DOHH2 (cell line): ENCODE measurements at regions not wholly inside any gene's neighbourhood (a gene's known extent, or its start where the extent isn't known, plus 50 kb on each side); places are given as distances from the start of the nearest gene placed in this dataset.

Experiments
- H3F3A ChIP-seq: fragments of 200-600 bp; sonication (generic), shearing (Covaris generic); 2 replicates; pipeline ENCODE4 v1.6.0; 2016; ENCODE audit warnings: antibody characterized with exemption, mild to moderate bottlenecking; ENCODE audit not compliant: control insufficient read depth, insufficient read depth
- H3K27ac ChIP-seq: fragments of 200-600 bp; sonication (generic); 2 replicates; pipeline ENCODE4 v1.5.1; 2014; ENCODE audit warnings: low read depth, mild to moderate bottlenecking, low read length, moderate library complexity
- H3K27me3 ChIP-seq: fragments of 200-600 bp; sonication (generic); 2 replicates; pipeline ENCODE4 v1.6.1; 2014; ENCODE audit warnings: mild to moderate bottlenecking, low read length, mixed read lengths; ENCODE audit not compliant: control insufficient read depth
- H3K36me3 ChIP-seq: fragments of 200-600 bp; sonication (generic); 2 replicates; pipeline ENCODE4 v1.6.1; 2014; ENCODE audit warnings: mild to moderate bottlenecking, low read length, moderate library complexity, mixed read lengths; ENCODE audit not compliant: control insufficient read depth
- H3K4me1 ChIP-seq: fragments of 200-600 bp; sonication (generic); 2 replicates; pipeline ENCODE4 v1.6.1; 2014; ENCODE audit warnings: mild to moderate bottlenecking, low read length, mixed read lengths; ENCODE audit not compliant: control insufficient read depth
- H3K4me2 ChIP-seq: fragments of 200-600 bp; sonication (generic); 2 replicates; pipeline ENCODE4 v1.6.0; 2014; ENCODE audit warnings: mild to moderate bottlenecking, low read length, moderate library complexity
- H3K4me3 ChIP-seq: fragments of 200-600 bp; sonication (generic); 2 replicates; pipeline ENCODE4 v1.5.1; 2014; ENCODE audit warnings: mild to moderate bottlenecking, low read length, mixed read lengths
- H3K79me2 ChIP-seq: fragments of 200-600 bp; sonication (generic); 2 replicates; pipeline ENCODE4 v1.6.1; 2014; ENCODE audit warnings: mild to moderate bottlenecking, low read length, mixed read lengths; ENCODE audit not compliant: control insufficient read depth
- H3K9me2 ChIP-seq: fragments of 200-600 bp; sonication (generic); replicated peaks from 2 replicates; pipeline ENCODE4 v1.6.1; 2014; ENCODE audit warnings: mild to moderate bottlenecking, low read length, mixed read lengths; ENCODE audit not compliant: control insufficient read depth
- H3K9me3 ChIP-seq: fragments of 200-600 bp; sonication (generic); 2 replicates; pipeline ENCODE4 v1.6.1; 2014; ENCODE audit warnings: antibody characterized with exemption, low read length, mixed read lengths; ENCODE audit not compliant: control insufficient read depth, insufficient read depth
- H4K20me1 ChIP-seq: fragments of 200-600 bp; sonication (generic); 2 replicates; pipeline ENCODE4 v1.6.0; 2014; ENCODE audit warnings: low read depth, mild to moderate bottlenecking, antibody characterized with exemption, low read length, moderate library complexity; ENCODE audit not compliant: control insufficient read depth, insufficient read depth
- CTCF ChIP-seq: fragments of 200-600 bp; sonication (generic); IDR thresholded peaks from one replicate; pipeline ENCODE4 v1.5.1; 2014; ENCODE audit warnings: antibody characterized with exemption, mild to moderate bottlenecking, low read depth, low read length; ENCODE audit not compliant: poor library complexity, severe bottlenecking
- EZH2phosphoT487 ChIP-seq: fragments of 200-600 bp; sonication (generic); IDR thresholded peaks from 2 replicates; pipeline ENCODE4 v1.6.1; 2017; ENCODE audit warnings: borderline replicate concordance, mild to moderate bottlenecking, antibody characterized with exemption, low read length, moderate library complexity, mixed read lengths

DNA sequence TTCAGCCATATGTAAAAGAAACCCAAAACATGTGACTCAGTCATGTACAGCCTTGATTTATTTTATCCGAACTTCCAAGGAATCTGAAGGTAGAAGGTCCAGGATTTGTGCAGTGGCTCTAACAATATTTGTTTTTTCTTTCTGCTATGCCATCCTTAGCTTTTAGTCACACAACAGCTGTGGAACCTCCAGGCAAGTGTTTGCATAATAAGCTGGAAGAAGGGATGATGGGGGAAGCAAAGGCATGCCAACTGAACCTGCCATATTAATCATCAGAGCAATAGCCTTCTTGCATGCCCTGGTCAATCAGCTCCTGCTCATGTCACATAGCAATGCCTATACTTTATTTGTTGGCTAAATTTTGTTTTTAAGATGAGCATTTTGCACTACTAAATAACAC lies 444.7 kb upstream of the ARPP21 start:
- H3K79me2 ChIP-seq, result no peaks in the 10 kb centered on the region
- no peaks in the 10 kb centered on the region for H3K4me1 ChIP-seq
- no peak overlapping the region for H3K4me3 ChIP-seq
- no peaks in the 10 kb centered on the region for H4K20me1 ChIP-seq
- no peak overlapping the region for H3K27ac ChIP-seq
- no peaks in the 10 kb centered on the region for H3K27me3 ChIP-seq
- no peaks in the 10 kb centered on the region for H3K9me3 ChIP-seq
- H3K4me2 ChIP-seq, result no peak overlapping the region
- H3K36me3 ChIP-seq, result no peaks in the 10 kb centered on the region
- TF ChIP-seq EZH2phosphoT487 (no peak), CTCF (no peak)
- H3K9me2 ChIP-seq, result no peaks in the 10 kb centered on the region
- H3F3A ChIP-seq, result no peaks in the 10 kb centered on the region

DNA sequence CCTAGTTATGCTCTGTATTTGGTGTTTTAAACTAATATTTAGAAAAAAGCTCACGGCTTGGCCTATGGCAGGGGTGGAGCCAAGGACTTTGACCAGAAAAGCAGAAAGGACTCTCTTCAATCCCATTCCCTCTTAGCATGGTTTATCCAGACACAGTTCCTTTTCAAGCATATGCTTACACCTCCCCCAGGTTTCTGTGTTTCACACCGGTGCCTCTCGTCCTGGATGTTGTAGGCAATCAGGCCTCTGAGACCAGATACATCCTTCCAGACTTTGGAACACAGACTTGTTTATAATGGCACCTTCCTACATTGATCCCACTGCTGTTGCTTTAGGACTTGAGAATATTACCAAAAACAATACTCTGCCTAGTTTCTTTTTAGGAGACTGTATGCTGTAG lies 440.5 kb upstream of the ARPP21 start:
- no peak overlapping the region for H3K4me2 ChIP-seq
- H3F3A ChIP-seq, result no peaks in the 10 kb centered on the region
- no peaks in the 10 kb centered on the region for H3K36me3 ChIP-seq
- no peaks in the 10 kb centered on the region for H3K9me3 ChIP-seq
- H3K79me2 ChIP-seq, result no peaks in the 10 kb centered on the region
- H3K4me1 ChIP-seq, result no peaks in the 10 kb centered on the region
- no peaks in the 10 kb centered on the region for H4K20me1 ChIP-seq
- H3K9me2 ChIP-seq, result no peaks in the 10 kb centered on the region
- H3K27me3 ChIP-seq, result no peaks in the 10 kb centered on the region
- TF ChIP-seq EZH2phosphoT487 (no peak), CTCF (no peak)
- no peak overlapping the region for H3K27ac ChIP-seq
- no peak overlapping the region for H3K4me3 ChIP-seq

DNA sequence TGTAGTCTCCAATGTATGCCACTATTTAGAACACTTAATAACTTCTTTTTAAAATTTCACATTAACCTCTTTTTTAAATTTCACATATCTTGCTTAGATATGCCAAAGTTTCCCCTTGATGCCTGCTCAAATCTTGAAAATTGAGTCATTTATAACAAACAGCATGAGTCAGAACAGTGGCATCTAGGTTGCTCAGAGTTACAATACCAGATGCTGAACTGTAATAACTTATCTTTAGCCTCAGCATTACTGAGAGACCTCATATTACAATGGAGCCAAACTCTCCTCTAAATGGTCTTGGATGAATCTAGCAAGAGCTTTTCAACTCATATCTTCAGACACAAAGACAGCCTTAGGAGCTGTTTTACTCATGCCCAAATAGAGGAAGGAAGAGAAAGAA lies 439.3 kb upstream of the ARPP21 start:
- H3K4me3 ChIP-seq, result no peak overlapping the region
- no peaks in the 10 kb centered on the region for H3K4me1 ChIP-seq

More for the DNA sequence above, 439.3 kb upstream of the ARPP21 start:
- no peaks in the 10 kb centered on the region for H3K9me2 ChIP-seq
- H3K4me2 ChIP-seq, result no peak overlapping the region
- TF ChIP-seq EZH2phosphoT487 (no peak), CTCF (no peak)
- H3K27ac ChIP-seq, result no peak overlapping the region
- H3K27me3 ChIP-seq, result no peaks in the 10 kb centered on the region
- H3K36me3 ChIP-seq, result no peaks in the 10 kb centered on the region
- H3K79me2 ChIP-seq, result no peaks in the 10 kb centered on the region
- no peaks in the 10 kb centered on the region for H4K20me1 ChIP-seq
- no peaks in the 10 kb centered on the region for H3K9me3 ChIP-seq
- H3F3A ChIP-seq, result no peaks in the 10 kb centered on the region
